Fibroblast of pulmonary artery (primary cell): ENCODE measurements at regions not wholly inside any gene's neighbourhood (a gene's known extent, or its start where the extent isn't known, plus 50 kb on each side); places are given as distances from the start of the nearest gene placed in this dataset.
"Not testable (repeated sequence)": the region's sequence is repeated elsewhere in the genome, so short reads cannot be mapped to it uniquely, and the experiment has no call there.

Source experiments
- DNase-seq: peaks from one replicate; pipeline ENCODE4 v3.0.0-alpha.2; 2010; ENCODE audit warnings: low read depth
- H3K4me3 ChIP-seq: replicated peaks from 2 replicates; pipeline ENCODE4 v1.5.1; 2011; ENCODE audit warnings: low read depth, mild to moderate bottlenecking, control low read depth, low read length, moderate library complexity
- CTCF ChIP-seq: IDR thresholded peaks from 2 replicates; pipeline ENCODE4 v1.5.1; 2011; ENCODE audit warnings: mild to moderate bottlenecking, control low read depth, low read length, inconsistent platforms; ENCODE audit errors: missing control alignments

GRCh38 chr7:77484785-77485184 lies 52.3 kb upstream of the PTPN12 start:
- no peak overlapping the region for H3K4me3 ChIP-seq
- no peak for DNase-seq
- no peak for TF ChIP-seq CTCF

GRCh38 chr7:77482015-77482414 lies 55.1 kb upstream of the PTPN12 start:
- TF ChIP-seq CTCF: no peak
- DNase-seq: peak; percentile 42

GRCh38 chr7:77481615-77482014 lies 55.5 kb upstream of the PTPN12 start:
- no peak for TF ChIP-seq CTCF
- no peak overlapping the region for H3K4me3 ChIP-seq
- no peak for DNase-seq

More at GRCh38 chr7:77482015-77482414, 55.1 kb upstream of the PTPN12 start:
- no peak overlapping the region for H3K4me3 ChIP-seq

- H3K4me3 ChIP-seq: not testable (repeated sequence)
- peak; percentile 53 for DNase-seq
These were observed 56.9 kb upstream of the PTPN12 start for GRCh38 chr7:77480102-77480627.

- no peak overlapping the region for H3K4me3 ChIP-seq
- no peak for TF ChIP-seq CTCF
- DNase-seq: peak; percentile 31
These were observed 57.5 kb upstream of the PTPN12 start for GRCh38 chr7:77479536-77480088.

GRCh38 chr7:77476871-77477270 lies 60.2 kb upstream of the PTPN12 start:
- H3K4me3 ChIP-seq: no peak overlapping the region

GRCh38 chr7:77475181-77475580 lies 59.0 kb upstream of the GSAP start:
- no peak overlapping the region for H3K4me3 ChIP-seq
- TF ChIP-seq CTCF: no peak
- DNase-seq: no peak

More at GRCh38 chr7:77476871-77477270, 60.2 kb upstream of the PTPN12 start:
- DNase-seq: no peak
- no peak for TF ChIP-seq CTCF
